NK-92 treated with Interleukin-12 subunit alpha and Interleukin-12 subunit beta, amount 100 ng/mL, for 24 hours (cell line): ENCODE measurements at regions not wholly inside any gene's neighbourhood (a gene's known extent, or its start where the extent isn't known, plus 50 kb on each side); places are given as distances from the start of the nearest gene placed in this dataset.

Source experiments
- DNase-seq: peaks from one replicate; lab custom pipeline; 2025; lab: John Stamatoyannopoulos, UW

DNA sequence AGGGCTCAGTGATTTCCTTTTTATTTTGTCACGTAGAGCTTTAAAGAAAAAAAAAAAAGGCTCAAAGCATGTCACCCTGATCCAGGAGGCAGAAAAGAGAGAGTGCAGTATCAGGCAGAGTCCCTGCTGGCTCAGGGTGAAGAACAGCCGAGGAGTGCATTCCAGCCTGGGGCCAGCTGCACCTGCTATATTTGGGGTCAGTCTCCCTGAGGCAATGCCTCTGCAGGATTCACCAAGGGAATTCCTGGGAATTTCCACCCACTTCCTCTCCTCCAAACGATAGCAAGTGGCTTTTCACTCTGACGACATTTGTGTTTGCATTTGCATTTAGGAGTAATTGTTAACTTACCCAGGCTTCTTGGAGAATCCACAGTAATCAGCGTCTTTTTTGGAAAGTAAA, 202.9 kb upstream of the CTNNB1 start:
- DNase-seq: no peak

DNA sequence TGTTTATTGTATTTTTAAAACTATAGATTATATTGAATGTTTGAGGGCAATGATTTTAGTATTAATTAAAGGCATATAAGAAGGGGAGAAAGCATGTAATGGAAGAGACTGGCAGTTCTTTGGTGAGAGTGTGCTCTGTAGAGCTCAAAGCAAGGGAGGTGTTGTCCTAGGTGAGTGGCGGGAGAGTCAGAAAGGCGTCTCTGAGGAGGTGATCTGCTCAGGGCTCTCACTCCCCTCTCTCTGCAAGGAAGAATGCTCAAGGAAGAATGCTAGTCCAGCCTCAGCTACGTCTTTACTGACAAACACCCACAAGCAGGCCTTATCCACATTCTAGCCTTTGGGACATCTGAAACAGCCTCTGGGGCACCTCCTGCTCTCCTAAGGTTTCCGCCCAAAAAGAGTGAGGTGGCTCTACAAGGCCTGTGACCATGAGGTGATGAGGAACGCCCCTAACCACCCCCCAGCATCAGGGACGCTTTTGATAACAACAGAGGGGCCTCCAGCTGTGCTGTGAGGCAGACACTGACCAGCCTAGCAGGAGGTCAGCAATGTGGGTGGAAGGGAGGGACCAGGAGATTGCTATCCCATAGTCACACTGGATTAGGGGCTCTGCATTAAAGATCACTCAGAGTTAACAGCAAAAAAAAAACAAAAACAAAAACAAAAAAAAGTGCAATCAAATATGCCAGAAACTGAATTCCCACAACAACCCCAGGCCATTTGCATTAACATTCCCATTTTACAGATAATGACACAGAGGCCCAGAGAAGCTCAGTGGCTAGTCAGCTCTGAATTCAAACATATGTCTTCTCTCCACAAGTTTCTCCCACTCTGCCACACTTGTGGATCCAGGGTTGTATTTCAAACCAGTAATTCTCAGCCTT, 202.2 kb upstream of the CTNNB1 start:
- no peak for DNase-seq

DNA sequence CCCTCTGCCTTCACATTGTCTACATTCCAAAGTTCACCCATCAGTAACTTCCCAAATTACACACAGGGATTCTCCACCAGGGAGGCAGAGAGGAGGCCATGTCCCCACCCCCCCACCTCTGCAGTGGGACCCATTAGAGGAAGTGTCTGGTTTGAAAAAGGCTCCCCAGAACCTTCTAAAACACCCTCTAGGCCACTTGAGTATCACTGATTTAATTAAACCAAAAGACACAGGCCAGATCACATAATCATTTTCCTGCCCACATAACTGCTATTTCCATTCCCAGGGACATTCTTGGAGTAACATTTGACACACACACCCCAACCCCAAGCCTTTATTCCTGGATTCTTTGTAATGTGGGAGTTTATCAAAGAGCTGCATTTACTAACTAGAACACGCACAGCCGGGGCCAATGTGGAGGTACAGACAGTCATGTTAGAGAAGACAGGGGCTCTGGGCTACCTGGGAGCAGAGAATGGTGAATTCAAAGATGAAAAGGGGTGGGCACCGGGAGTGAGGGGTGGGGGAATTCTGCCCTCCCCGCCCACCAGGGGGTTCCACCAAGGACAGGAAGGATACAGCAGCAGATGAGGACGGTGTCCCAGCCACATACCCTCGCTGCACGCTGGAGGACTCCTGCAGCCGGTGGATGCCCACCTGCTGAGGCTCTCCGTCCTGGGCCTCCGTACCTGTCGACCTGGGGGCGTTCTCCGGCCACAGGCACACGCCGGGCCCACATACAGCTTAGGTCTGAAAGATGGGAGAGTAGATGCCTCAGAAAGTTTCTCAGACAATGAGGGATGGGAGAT, 201.4 kb upstream of the CTNNB1 start:
- DNase-seq: no peak

DNA sequence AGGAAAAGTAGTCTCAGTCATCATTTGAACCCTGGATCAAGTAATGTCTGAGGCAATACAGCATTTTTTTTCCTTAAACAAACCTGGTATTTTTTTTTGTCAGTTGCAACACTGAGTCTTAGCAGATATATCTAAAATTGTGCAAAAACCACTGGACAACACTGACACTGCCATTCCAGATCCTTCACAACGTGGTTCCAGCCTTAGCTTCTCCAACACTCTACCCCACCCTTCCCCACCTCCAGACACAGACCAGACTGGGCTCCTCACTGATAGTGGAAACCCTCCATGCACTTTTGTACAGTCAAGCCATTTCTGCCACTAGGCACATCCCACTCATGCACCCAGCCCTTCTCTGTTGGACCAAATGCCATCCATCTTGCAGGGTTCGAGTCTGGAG, 199.6 kb upstream of the CTNNB1 start:
- DNase-seq: no peak

DNA sequence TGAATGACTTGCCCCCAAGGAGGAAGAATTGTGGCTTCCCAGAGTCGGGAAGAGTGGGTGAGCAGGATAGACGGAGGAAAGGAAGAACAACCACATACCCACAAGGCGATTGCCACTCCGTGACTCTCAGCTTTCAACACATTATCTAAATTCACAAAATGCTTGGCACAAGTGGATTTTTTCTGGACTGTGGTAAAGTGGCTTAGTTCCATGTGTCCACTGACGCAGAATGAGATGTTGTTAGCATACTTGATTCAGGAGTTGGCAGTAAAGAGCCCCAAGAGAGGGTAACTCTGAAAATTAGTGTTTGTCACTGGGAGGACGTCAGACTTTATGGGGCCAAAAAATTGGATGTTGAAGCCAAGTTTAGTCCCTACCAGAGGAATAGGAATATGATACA, 198.8 kb upstream of the CTNNB1 start:
- no peak for DNase-seq

DNA sequence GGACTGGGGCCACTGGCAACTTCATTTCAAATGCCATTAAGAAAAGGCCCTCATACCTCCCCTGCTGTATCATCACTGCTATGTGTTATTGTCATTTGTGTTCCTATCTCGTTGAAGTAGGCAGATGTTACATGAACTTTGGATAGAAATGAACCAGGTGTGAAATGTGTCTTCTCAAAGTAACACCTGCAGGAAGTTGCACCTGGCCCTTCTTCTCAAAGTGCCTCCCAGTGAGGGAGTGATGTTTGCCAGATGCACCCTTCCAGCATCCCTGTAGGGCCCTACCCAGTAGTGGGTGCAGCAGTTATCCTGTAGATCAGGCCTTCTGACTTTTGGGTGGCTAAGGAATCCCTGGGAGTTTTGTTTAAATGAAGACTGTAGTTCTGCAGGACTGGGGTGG, 197.7 kb upstream of the CTNNB1 start:
- no peak for DNase-seq

DNA sequence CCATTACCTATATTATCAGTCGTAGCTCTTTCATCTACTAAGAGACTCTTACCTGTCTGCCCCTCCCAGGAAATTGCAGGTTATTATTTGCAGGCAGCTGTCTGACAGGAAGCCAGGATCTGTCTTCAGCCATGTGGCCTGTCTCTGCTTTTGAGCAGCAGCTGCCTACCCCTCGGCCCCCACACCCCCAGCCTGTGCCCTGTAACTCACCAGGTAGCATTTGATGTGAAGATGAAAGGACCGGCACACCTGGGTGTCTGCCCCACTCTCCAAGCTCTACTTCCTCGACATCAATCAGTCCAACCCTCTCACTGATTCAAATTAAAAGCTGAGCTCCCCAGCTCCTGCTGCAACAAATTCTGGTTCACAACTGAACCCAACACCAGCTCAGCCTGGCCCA, 197.2 kb upstream of the CTNNB1 start:
- no peak for DNase-seq

DNA sequence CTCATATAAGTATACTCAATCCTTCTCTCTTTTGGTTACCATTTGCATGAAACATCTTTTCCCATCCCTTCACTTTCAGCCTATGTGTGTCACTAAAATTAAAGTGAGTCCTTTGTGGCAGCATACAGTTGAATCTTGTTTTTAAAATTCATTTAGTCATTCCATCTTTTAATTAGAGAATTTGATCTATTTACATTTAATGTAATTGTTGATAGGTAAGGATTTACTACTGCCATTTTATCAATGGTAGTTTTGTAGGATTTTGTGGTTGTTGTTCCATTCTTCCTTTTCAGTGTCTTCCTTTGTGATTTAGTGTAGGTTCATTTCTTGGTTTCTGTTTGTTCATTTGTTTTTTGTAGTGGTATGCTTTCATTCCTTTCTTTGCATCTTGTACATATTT, 191.9 kb upstream of the CTNNB1 start:
- DNase-seq: no peak

DNA sequence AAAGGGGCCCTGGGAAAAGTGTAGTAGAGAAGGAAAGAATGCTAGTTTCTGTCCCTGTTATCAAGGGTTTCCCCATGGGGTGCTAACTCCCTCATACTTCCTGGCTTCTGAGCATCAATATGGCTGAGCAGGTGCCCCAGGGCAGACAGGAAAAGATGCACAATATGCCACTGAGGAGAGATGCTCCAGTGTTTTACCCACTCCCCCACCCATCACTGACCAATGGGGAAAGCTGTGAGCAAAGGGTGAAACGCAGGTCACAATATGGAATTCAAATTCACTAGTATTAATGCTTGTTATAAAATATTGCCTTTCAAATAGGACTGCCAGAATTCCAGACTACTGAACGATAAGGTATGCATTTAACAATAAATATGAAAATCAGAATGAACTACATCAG, 187.5 kb upstream of the CTNNB1 start:
- DNase-seq: no peak

DNA sequence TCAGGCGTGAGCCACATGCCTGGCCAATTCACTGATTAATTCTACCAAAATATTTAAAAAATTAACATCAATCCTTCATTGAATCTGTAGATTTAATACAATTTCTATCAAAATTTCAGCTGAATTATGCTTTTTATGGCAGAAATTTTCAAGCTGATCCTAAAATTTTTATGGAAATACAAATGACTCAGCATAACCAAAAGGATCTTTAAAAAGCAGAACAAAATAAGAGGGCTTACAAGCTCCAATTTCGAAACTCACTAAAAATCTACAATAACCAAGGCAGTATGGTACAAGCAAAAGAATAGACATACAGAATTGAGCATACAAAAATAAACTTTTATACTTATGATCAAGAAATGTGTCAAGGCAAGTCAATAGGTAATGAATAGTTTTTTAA, 180.4 kb upstream of the CTNNB1 start:
- DNase-seq: no peak

DNA sequence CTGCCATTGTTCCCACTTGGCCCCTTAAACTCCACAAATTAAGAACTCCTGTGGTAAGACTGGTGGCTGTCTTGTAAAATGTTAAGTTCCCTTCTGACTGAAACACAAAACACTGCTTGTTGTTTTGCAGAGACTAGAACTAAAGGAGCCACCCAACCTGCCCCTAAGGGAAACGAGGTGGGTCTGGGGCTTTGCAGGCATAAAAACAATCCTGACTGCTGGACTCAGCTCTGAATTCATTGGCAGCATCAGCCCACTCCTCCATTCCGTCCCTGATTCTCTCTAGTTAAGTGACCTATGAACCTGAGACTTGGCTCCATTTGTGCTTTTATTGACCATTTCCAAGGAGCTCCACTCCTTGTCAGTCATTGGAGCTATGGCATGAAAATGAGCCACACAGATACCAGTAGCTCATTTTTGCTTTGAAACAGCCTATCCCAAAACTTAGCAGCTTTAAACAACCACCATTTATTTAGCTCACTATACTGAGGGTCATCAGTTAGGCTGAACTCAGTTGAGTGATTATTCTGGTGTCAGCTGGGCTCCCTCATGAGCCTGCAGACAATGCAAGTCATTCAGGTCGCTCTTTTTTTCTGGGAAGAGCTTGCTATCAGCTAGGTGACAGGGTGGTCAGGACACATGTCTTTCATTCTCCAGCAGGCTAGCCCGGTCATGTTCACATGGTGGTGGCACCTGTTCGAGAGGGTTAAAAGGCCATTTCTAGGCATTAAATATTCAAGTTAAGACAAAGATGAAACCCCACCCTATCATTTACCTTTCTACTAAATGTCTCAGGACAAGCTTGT, 175.1 kb upstream of the CTNNB1 start:
- DNase-seq: no peak

DNA sequence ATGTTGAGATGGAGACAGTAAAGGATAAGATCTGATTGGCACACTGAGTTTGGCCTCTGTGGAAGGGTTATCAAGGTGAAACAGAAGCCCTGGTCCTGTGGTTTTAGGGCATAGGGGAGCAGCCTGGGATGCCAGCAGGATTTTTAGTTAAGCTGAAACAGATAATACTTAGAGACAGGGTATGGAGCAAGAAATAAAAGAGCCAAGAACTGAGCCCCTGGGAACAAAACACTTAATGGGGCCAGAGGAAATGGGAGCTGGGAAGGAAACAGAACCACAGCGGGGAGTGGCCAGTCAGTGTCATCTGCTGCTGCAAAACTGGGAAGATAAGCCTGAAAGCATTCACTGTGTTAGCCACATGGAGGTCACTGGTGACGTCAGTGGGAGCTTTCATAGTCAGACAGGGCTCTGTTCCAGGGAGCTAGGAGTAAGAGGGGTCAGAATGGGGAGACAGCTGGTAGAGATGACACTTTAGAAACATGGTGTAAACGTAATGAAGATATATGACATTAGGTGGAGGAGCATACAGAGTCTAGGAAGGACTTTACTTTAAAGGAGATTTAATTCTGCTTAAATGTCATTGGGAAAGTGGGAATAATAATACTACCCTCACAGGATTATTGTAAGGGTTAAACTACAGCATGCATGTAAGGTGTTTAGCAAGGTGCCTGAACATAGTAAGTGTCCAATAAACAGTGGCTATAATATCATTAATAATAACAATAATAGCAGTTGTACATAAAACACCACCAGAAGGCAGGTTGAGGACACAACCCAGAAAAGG, 172.7 kb upstream of the CTNNB1 start:
- no peak for DNase-seq

DNA sequence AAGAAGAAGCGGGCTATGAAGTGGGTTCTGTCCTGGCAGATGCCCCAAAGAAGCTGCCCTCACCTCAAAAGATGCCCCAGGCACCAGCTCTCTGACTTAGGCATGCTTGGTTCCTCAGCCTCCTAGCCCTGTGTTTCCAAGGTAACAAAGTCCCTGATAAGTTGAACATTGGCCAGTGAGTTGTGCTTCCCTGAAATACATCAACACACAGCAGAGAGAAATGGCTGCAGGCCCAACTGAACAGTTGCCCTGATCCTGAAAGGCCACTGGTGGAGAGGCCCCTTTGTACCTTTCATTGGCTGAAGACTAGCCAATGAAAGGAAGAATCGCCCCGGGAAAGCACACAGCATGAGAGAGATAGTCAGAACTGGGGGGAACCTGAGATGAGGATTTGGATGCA, 169.9 kb upstream of the CTNNB1 start:
- no peak for DNase-seq

DNA sequence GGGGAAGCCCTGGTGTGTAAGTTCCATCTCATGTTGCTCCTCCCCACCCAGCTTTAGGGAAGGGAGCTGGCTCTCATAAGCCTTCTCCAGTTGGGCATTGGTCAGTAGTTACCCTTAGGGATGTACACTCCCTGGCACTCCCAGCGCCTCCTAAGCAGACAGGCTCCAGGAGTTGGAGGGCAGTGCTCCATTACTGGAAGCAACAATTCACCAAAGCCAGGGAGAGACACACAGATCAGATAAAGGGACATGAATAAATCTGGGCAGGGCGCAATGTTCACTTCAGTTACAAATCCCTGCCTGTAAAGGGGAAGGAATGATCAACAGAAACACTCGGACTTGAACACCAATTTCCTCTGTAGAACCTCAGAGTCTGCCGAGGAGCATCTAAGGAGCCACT, 169.1 kb upstream of the CTNNB1 start:
- no peak for DNase-seq

DNA sequence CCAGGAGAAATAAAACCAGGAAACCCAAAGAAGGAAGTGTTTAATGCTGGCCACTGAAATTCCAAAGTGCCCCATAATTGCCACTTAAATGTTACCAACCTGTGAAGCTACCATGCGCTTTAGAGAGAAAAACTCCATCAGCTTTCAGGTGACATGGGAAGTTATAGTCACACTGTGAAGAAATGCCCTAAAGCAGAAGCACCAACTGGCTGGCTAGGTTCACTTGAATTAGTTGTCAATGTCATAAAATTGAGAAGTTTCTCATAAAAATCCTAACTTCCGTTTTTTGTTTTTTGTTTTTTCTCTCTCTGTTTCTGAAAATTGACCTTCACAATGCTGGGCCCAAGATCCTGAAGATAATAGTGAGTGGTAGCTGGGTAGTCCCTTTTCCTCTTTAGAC, 167.9 kb upstream of the CTNNB1 start:
- no peak for DNase-seq

DNA sequence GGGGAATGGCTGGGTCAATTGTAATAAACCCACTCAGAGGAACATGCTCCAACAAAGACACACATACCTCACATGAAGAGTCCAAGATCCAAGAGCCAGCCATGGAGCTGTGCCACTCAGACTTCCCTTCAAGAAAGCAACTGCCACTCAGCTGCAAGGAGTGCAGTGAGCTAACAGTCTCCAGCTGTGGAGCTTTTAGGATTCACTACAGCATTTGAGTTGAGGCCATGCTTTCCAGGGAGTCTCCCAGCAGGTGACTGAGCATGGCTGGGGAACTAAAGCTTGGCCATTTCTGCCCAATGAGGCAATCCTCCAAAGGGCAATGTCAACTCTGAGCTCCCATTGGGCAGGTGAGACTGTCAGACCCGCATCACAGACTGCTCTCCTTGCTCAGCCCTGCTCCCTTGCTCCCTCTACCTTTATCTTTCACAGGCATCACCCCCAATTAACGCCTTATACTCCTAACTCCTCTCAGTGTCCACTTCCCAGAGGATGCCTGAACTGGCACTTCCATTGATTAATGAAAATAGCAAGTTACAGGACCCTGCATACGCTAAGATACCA, 165.3 kb upstream of the CTNNB1 start:
- no peak for DNase-seq

DNA sequence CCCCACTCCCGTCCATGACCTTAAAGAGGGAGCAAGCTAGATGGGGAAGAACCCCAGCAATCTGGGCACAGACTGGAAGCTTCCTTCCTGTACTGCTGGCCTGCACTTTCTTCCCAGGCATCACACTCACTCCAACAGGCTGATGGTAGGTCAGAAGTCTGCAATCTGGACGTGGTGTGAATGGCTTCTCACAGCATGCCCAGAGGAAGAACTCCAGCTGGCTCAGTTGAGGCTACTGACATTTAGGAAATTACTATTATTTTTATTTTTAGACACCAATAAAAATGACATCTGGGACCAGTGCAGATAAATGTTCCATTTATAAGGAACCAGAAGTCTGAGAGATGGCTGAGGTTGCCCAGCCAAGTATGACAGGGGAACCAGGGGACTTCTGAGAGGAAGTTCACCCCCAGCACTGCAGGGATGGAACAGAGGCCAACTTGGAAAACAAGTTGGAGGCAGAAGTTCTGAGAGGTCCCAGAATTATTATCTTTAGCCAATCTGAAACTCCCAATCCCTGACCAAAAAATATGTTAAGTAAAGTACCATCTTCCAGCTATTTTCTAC, 163.8 kb upstream of the CTNNB1 start:
- no peak for DNase-seq

DNA sequence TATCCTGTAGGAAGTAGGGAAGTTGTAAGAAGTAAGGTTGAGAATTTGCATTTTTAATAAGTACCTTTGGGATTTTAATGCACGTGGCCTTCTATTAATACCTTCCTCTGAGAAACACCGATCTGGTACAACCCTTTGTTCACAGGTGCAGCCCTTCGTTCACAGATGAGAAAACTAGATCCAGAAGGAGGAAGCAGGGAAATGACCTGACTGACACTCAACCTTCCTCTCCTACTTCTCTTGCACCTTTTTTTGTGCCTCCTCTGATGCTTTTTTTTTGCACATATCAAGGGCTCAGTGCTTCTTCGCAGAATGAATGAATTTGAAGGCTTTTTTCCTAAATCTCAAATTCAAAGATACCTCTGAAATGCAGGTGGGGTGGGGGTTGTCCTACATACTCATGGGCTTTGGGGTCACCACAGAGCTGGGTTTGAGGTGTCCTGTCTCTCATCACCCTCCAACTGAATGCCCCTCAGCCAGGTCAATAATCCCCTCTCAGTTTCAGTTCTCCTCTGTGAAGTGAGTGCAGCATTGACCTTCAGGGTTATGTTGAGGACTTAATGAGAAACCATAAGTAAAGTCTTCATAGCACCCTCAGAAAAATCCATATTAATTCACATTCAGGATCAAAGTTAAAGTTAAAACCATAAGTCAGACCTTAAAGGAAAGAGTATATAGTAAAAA, 161.5 kb upstream of the CTNNB1 start:
- no peak for DNase-seq

DNA sequence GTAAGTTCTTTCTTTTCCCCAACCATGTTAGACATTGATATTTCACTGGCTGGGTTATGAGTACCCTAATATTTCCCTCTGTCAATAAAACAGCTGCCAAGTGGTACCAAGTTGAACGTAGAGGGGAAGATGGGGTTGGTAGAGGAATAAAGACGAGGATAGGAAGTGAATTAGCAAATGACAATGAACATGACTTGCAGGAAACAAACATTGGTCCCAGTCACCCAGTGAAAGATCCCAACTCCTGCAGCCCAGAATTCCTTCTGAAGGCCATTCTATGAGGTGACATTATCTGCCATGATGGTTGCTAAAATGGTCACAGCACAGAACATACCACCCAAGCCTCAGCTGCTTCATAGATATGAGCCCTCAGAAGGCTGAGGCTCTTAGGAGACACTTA, 159.0 kb upstream of the CTNNB1 start:
- DNase-seq: no peak

DNA sequence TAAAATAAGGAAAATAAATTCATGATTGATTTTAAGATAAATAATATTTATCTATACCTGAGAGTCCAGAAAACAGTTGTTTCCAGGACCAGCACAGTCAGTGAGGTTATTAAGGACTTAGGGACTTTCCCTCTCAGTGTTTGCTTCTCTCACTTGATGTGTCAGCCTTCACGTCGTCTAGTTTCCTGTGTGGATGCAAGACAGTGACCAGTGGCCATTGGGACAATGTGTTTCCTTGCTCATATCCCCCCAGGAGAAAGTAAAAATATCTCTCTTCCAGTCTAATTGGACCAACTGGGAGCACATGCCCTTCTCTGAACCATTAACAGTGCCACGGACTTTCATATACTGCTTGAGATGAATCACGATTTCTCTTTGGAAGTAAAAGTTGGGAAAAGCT, 157.8 kb upstream of the CTNNB1 start:
- DNase-seq: no peak

DNA sequence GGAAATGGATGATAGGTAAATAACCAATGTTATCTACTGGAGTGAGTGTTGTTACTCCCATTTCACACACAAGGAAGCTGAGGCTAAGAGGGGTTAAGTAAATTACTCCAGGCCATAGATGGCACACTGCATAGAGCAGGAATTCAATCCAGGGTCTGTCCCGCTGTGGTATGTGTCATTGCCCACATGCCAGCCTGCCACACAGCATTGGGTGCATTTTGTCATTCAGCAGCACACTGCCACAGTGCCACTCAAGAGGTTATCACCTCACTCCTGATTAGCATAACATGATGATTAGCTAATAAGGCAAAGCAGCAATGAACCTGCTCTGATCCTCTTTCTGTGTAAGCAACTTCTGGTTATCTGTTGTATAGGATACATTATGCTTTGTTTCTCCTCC, 157.4 kb upstream of the CTNNB1 start:
- no peak for DNase-seq
